SK-MEL-5 (cell line): ENCODE measurements at regions not wholly inside any gene's neighbourhood (a gene's known extent, or its start where the extent isn't known, plus 50 kb on each side); places are given as distances from the start of the nearest gene placed in this dataset.
"Not testable (repeated sequence)": the region's sequence is repeated elsewhere in the genome, so short reads cannot be mapped to it uniquely, and the experiment has no call there.

Experiments
- DNase-seq: peaks from one replicate; pipeline ENCODE4 v3.0.0-alpha.2; 2016; ENCODE audit warnings: low read depth, low spot score
- in situ Hi-C: cut with HindIII; loops from 2 replicates; pipeline ENCODE4 v1.10.0; 2016; ENCODE audit warnings: low sequenced_read_pairs, high pct_unique_total_duplicates, low pct_unique_long_range_greater_than_20kb

DNA sequence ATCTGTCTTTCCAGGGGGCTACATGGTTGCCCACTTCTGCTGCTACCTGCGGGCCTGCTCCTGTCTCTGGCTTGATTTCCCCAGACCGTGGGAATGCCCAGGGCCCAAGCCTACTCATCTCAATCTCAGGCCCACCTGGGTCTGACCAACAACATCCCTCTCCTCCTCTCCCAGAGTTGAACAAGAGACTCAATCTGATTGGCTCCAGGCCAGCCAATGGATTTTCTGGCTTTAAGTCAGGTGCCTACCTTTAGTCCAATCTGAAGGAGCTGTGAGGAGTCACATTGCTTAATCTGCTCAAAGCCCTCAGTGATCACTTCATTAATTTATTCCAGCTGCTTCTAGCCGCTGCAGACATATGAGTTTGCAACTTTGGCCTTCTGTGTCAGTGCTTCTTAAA is 162.4 kb upstream of the KCNG1 start:
- in situ Hi-C loops, result no loop called here
- no peak for DNase-seq

DNA sequence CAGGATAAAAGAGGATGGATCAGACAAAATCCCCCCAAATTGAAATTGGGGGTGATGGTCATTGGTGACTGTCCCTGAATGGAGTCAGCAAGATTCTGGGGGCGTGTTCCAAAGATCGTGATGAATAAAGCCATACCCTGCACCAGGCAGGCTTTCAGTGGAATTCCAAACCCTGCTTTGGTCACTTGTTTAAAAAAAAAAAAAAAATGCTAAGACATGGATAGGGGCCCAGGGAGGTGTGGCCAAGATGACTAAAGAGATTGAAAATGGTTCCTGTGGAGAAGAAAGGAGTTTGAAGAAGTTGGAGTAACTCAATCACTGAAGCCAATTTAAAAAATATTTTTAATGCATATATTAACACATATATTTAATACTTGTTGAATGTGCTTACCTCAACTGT is 161.4 kb upstream of the KCNG1 start:
- in situ Hi-C loops, result no loop called here
- no peak for DNase-seq

DNA sequence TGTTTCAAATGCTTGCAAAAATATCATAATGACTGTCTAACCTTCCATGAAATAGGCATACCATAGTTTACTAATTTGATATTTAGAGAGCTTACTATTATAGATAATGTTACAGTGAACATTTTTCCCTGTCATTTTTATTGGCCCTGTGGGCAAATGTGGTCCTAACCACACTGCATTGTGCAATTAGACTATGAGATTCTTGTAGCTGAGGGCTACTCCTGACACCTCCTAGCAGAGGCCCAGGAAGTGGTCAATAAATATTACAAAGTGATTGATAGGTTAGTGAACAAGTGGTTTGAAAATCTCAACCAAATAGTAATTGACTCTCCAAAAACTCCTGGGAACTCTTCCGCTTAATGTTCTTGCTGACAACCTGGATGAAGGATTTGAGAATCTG is 160.5 kb upstream of the KCNG1 start:
- in situ Hi-C loops, result no loop called here
- no peak for DNase-seq

DNA sequence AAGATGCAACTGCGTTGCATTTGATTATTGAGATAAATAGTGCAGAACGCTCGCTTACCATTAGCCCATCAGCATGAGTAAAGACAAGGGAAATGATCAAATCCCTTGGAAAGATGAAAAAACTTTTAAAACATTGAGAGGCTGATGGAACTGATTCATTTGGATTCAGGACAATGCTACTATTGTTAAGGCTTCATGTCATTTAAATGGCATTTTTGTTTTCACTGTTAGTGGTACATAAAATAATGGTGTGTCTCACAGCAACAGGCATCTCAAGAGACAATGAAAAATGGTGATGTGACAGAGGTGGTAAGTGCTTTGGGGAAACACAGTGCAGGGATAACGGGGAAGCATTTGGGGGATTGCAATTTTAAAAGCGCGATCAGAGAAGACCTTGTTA is 159.7 kb upstream of the KCNG1 start:
- DNase-seq, result peak; percentile 40
- in situ Hi-C loops, result no loop called here

DNA sequence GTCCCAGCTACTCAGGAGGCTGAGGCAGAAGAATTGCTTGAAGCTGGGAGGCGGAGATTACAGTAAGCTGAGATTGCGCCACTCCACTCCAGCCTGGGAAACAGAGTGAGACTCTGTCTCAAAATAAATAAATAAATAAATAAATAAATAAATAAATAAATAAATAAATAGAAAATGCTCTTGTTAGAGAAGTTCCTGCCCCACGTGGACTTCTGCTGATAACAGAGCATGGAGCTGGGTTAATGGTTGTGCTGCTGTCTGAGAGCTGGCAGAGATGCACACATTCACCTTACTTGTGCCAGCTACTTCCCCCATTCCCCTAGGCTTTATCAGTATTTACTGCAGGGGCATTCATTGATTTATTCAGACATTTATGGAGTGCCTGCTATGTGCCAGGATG is 155.2 kb upstream of the KCNG1 start:
- in situ Hi-C loops, result no loop called here
- DNase-seq, result no peak

DNA sequence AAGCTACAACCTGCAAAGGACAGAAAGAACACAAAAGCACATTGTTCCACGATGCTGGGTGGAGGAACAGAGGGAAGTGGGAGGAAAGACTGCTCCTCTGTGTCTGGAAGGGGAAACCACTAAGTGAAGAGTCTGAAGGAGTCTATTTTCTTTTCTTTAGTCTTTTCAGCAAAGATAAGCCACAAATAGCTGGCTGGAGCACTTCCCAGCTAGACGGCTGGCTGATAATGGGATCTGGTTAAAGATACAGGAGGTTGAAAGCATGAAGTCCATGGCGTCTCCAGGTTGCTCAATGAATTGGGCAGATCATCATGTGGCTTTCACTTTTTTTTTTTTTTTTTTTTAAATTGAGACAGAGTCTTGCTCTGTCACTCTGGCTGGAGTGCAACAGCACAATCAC is 154.0 kb upstream of the KCNG1 start:
- in situ Hi-C loops, result no loop called here
- peak; percentile 79 for DNase-seq

DNA sequence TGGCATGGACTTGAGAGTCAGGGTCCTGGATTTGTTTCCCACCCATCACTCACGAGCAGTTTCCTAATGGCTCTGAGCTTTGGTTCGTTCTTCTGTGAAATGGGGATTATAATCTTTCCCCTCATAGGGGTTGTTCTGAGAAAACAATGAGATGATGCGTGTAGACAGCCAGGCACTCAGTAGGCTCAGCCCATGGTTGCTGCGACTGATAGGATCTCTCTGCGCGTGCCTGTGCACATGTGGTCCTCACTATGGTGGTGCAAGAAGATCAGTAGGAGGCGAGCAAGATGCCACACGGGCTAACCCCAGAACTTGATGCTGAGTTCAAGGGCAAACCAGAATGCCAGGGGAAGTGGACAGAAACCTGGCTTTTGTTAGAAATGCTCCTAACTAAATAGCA is 153.5 kb upstream of the KCNG1 start:
- in situ Hi-C loops, result no loop called here
- no peak for DNase-seq

DNA sequence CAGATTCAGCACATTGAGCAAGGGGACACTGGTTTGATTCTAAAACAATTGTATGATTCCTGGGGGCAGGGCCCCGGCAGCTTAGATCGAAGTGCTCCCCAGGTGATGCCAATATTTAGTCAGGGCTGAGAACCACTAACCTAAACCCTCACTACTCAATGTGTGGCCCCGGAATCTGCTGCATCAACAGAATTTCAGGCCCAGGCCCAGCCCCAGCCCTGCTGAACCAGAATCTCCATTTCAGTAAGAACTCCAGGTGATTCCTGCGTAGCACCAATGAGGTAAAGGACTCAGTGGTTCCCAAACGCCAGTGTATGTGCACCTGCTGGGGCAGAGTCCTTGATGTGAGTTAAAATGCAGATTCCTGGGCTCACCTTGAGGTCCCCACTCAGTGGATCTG is 152.8 kb upstream of the KCNG1 start:
- no peak for DNase-seq

DNA sequence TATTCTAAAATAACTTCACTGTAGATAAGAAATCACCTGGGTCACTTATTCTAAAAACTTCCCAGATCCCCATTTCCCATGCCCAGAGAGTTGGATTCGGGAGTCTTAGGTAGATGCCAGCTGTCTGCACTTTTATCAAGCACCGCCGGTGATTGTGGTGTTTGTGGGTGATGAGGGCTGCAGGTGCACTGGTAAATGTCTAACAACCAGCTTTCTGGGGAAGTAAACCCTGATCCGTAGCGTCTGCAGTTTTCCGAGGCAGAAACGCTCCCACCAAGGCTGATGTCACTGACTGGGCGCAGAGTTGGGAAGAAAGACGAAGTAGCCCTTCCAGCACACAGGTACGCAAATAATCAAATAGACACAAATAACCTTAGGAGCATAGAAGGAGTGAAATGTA is 152.2 kb upstream of the KCNG1 start:
- in situ Hi-C loops, result no loop called here
- no peak for DNase-seq

More for the DNA sequence above, 152.8 kb upstream of the KCNG1 start:
- in situ Hi-C loops, result no loop called here

DNA sequence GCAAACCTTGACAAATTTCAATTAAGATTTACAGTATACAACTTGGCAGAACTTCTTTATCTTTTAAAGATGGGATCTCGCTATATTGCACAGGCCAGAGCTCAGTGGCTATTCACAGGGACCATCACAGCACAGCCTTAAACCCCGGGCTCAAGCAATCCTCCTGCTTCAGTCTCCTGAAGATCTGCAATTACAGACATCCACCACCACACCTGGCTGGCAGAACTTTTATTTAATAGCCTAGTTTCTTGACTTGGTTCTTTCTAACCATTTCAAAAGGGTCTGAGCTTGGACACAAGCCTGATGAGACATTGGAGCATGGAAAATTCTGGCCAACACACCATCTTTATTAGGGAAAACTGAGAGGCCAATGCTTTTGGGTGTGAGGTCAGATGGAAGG is 151.6 kb upstream of the KCNG1 start:
- in situ Hi-C loops, result no loop called here
- no peak for DNase-seq

DNA sequence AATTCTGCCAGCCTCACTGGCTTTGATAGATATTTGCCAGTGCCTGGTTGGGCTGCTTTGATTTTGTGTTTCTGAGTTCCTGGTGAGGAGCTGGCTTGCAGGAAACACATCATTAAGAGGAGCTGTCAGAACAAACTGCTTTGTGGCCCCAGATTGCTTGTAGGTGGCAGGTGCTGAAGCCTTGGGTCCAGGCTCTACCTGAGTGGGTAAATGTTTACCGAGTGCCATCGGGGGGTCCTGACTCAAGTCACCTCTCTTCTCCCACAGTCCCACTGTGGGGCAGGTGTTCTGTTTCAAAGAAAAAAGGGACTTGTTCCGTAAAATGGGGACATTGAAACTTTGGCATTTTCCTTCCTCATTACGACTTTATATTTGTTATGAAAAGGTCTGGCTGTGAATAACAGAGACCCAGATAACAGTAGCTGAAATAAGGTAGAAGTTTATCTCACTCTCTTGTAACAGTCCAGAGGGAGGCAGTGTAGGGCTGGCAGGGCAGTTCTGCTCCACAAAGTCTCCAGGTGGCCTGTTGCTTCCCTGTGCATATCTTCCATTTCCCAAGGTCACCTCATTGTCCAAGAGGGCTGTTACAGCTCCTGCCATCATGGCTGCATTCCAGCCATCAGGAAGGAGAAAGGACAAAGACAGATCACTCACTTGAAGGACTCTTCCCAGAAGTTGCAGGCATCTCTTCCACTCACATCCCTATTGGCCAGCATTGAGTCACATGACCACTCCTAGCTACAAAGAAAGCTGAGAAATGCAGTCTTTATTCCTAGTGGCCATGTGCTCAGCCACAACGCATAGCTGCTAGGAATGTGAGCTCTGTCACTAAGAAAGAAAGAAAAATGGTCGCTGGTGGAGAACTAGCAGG is 149.9 kb upstream of the KCNG1 start:
- in situ Hi-C loops, result no loop called here
- DNase-seq, result peak; percentile 55

DNA sequence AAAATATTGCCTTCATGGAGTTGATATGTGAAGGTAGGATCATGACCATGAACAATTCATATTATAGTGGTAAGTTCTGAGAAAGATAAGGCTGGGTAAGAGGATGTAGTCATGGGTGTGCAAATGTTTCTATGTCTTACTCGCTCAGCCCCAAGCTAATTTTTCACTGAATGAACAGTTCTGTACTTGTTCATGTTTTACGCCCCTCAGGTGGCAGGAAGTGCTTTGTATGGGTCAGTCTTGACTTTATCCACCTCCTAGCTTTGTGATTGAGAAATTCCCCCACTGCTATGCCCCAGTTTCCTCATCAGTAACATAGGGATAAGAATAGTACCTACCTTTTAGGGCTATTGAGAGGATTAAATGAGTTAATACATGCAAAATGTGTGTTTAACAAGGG is 148.2 kb upstream of the KCNG1 start:
- in situ Hi-C loops, result no loop called here
- no peak for DNase-seq

DNA sequence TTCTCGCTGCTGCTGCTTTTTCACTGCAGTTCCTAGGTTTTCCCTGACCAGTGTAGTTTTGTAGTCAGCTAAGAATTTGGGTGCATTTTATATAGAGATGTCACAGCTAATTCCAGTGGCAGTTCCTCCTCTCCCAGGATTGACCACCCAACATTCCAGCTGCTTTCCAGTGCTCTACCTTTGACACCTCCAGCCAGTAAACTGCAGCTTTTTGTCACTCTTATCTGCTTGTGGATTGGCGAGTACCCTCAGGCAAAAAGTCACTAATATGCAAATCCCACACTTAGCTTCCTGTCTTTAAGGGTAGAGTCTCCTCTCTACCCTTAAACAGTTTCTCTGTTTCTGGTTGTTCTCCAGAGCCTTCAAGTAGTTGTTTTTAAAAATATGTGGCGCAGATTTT is 146.9 kb upstream of the KCNG1 start:
- in situ Hi-C loops, result no loop called here
- no peak for DNase-seq

DNA sequence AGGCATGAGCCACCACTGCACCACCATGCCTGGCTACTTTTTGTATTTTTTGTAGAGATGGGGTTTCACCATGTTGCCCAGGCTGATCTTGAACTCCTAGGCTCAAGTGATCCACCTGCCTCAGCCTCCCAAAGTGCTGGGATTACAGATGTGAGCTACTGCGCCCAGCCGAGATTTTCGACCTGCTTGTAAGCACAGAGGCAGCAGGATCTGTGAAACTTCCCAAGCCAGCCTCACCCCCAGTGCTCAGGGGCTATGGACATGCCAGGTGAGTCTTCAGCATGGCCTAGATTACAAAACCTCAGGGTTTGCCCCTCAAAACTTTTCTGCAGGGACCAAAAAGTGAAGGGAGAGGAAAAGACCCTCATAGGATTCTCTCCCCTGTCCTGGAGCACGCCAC is 145.0 kb upstream of the KCNG1 start:
- in situ Hi-C loops, DNase-seq: not testable (repeated sequence)

DNA sequence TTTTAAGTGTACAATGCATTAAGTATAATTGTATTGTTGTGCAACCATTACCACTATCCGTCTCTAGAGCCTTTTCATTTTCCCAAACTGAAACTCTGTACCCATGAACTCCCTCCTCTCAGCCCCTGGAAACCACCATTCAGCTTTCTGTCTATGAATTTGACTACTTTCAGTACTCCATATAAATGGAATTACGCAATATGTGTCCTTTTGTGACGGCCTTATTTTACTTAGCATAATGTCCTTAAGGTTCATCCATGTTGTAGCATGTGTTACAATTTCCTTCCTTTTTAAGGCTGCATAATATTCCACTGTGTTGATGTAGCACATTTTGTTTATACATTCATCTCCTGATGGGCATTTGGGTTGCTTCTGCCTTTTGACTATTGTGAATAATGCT is 143.6 kb upstream of the KCNG1 start:
- no peak for DNase-seq
- in situ Hi-C loops, result no loop called here

DNA sequence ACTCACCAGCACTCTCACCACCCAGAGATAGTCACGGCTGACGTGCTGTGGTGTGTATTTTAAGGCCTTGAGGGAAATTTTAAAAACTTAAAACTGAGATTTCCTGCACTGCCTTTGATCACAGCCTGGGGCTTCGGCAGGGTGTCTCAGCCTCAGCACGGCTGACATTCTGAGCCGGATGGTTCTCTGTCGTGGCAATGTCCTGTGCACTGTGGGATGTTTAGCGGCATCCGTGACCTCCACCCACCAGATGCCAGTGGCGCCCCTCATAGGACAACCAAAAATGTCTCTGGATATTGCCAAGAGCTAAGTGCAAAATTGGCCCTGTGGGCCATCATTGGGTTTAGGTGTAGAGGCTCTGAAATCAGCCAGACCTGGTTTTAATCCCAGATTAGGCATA is 142.2 kb upstream of the KCNG1 start:
- no peak for DNase-seq
- in situ Hi-C loops, result no loop called here

DNA sequence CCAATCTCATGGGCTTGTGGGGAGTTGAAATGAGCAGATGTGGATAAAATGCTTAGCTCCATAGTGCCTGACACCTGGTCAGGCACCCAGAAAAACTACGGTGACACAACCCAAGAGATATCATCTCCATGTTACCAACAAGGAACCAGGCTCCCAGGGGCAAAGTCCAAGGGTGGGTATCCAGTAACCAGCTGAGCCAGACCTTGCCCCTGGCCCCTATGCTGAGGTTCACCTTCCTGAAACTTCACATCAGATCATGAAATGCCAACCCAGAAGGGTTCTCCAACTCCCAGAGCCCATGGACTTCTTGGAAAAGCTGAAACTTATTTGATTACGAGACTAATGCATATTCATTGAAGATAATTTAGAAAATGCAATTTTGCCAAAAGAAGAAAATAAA is 141.8 kb upstream of the KCNG1 start:
- in situ Hi-C loops, result no loop called here
- DNase-seq, result no peak

DNA sequence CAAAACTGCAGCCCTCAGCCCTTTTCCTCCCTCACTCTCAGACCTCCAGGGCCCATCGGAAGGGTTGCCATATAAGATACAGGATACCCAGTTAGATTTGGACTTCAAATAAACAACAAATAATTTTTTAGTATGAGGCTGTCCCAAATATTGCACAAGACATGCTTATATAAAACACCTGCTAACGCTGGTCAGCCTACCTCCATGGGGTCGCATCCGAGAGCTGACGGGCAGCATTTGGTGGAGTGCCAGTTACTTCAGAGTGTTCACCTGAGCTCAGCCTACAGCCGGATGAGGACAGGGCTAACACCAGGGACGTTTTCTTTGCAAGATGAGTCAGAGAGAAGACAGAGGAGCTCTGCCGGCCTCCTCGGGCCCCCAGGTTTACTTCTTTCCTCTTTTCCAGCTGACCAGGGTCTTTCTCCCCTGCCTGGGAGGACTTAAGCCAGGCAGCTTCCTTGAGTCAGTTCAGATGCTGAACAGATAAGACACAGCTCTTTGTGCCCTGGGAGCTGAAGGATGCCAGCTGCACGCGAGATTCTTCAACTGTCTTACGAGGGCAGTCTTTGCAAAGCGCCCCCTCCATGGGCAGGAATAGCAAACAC is 141.2 kb upstream of the KCNG1 start:
- no peak for DNase-seq
- in situ Hi-C loops, result no loop called here

DNA sequence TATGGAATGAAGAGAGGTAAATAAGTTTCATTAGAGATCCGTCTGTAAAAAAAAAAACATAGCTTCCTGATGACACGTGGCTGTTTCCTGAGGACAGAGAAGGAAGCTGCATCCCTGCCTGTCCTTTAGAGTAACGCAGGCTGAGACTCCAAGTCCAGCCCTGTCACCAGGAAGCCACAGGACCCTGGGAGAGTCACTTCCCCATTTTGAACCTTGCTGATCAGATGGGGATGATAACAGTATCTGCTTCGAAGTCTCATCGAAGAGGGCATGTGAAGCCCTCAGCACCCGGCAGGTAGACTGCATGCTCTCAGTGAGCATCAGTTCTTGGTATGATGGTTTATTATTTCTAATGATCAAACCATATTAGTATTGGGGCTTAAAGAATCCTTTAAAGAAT is 139.1 kb upstream of the KCNG1 start:
- DNase-seq, result no peak
- in situ Hi-C loops, result no loop called here
